GM18498 (cell line): ENCODE measurements at regions not wholly inside any gene's neighbourhood (a gene's known extent, or its start where the extent isn't known, plus 50 kb on each side); places are given as distances from the start of the nearest gene placed in this dataset.

Experiments used
- ATAC-seq: cut with Tn5 transposase; IDR thresholded peaks from one replicate; pipeline ENCODE4 v1.9.1; 2021; ENCODE audit warnings: mild to moderate bottlenecking, moderate library complexity; ENCODE audit not compliant: unreplicated experiment

GRCh38 chr3:39000008-39000450 lies 51.7 kb downstream of the SCN11A start:
- peak; percentile 76 for ATAC-seq

- ATAC-seq, result no peak
These were observed 53.7 kb downstream of the SCN11A start for GRCh38 chr3:38998086-38998485.

DNA sequence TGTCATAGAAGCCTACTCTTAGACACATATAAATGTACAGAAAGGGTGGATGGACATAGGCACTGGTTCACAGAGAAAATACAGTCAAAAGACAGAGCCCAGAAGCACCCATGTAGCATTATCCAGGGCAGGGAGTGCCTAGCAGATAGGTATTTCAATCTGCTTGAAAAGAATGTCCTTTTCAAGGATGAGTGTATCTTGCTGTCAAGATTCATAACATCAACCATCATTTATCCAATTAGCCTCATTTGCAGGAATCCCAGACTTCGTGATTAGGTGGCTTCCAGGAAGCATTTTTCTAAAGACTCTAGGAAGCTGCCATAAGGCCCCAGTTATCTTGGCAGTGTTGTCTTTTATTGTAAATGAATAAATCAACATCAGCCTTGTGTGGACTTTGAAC lies 55.6 kb downstream of the SCN11A start:
- ATAC-seq, result no peak

DNA sequence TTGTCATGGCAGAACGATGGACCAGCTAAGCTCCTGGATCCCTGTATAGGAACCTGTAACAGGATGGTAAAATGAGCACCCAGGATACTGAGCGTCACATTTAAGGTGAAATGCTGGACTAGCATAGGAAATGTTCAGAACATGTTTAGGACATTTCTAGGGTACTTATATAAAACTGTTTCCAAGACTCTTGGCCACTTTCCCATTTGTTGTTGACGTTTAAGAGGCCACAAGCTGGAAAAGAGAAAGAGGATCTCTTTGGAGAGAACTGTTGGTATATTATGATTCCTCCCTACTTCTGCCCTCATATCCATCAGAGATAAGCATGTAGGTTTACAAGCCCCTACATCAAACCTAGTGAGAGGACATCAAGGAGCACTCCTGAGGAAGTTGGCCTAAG lies 57.5 kb downstream of the SCN11A start:
- no peak for ATAC-seq

GRCh38 chr3:38992117-38992760 lies 59.5 kb downstream of the SCN11A start:
- no peak for ATAC-seq

DNA sequence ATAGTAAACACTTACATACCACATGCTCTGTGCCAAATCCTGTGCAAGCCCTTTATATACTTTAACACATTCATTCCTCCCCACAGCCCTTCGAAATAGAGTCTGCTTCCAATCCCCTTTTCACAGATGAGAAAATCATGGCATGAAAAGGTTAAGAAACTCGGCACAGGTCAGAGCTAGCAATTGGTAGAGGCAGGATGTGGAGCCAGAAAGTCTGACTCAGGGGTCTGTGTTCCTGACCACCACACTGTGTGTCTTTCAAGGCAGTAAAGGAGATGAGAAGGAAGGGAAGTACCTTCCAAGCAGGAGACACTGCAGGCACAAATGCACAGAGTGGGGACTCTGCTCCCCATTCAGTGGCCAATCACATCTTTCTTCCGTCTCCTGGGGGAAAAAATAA lies 61.1 kb downstream of the SCN11A start:
- no peak for ATAC-seq

GRCh38 chr3:38989917-38990510 lies 61.7 kb downstream of the SCN11A start:
- ATAC-seq, result no peak

DNA sequence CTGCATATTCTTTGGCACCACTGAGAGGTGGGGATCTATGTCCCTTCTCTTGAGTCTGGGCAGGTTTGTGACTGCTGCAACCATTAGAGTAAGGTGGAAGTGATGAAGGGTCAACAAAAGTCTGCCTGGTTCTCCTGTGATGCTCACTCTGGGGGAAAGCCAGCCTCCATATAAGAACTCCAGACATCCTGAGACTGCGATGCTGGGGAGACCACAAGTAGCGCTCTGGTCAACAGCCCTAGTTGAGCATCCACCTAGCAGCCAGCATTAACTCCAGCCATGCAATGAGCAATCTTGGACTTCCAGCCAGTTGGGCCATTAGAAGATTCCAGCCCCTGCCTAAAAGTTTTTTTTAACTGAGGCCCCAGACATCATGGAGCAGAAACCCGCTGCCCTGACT lies 62.8 kb downstream of the SCN11A start:
- no peak for ATAC-seq

- no peak for ATAC-seq
These were observed 64.3 kb downstream of the SCN11A start for GRCh38 chr3:38987456-38987855.

DNA sequence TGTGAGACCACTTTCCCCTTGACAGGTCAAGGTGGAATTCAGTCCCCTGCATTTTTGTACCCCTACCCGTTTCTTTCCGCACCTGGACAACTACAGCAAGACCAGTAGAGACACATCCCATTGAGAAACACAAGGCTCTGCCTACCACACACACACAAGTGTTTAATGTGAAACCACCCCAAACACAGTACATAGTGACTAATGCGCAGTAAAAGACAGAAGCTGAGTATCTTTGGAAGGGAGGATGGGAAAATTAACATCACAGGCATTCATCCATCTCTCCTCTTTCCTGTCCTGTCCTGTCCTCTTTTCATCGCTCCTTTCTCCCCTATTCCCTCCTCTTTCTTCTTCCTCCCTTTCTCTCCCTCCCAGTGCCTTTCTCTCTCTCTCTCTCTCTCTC lies 64.8 kb downstream of the SCN11A start:
- no peak for ATAC-seq

DNA sequence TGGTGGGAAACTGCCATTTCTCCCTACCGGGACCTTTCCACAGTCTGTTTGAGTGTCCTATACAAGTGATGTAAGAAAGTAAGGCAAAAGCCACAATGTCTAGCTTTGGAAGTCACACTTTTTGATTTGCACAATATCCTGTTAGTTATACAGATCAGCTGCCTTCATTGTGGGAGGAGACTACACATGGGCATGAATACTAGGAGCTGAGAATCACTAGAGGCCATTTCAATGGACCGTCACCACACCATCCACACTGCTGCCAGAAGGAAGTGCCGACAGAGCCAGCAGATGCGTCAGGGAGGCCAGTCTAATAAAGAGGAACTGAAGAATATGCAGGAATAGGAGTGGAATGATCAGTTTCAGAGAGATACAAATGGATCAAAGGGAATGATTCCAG lies 65.8 kb downstream of the SCN11A start:
- ATAC-seq, result no peak

GRCh38 chr3:38985581-38985980 lies 66.2 kb downstream of the SCN11A start:
- ATAC-seq, result no peak

- ATAC-seq, result no peak
These were observed 67.0 kb downstream of the SCN11A start for GRCh38 chr3:38984731-38985130.

- ATAC-seq, result no peak
These were observed 67.6 kb downstream of the SCN11A start for GRCh38 chr3:38984110-38984509.

GRCh38 chr3:38980938-38981337 lies 70.8 kb downstream of the SCN11A start:
- ATAC-seq, result no peak

DNA sequence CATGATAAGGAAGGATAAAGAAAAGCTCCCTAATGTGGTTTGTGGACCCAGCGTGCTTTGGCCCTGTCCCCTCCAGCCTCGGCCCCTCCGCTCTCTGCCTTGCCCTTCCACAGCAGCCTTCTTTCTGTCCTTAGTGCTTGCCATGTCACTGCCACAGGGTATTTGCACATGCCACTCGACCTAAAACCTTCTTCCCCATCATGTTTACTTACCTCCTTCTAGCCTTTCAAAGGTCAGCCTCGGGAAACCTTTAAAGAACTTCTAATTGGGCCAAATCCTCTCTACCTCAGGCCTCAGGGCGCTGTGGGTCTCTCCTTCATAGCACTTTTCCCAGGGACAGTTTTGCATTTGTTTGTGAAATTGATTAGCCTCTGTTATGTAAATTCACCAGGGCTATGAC lies 73.0 kb downstream of the SCN11A start:
- no peak for ATAC-seq

- no peak for ATAC-seq
These were observed 80.7 kb downstream of the SCN11A start for GRCh38 chr3:38970851-38971638.

GRCh38 chr3:38969317-38970235 lies 82.2 kb downstream of the SCN11A start:
- no peak for ATAC-seq

GRCh38 chr3:38968891-38969290 lies 82.9 kb downstream of the SCN11A start:
- no peak for ATAC-seq

- ATAC-seq, result no peak
These were observed 83.3 kb downstream of the SCN11A start for GRCh38 chr3:38968403-38968802.

DNA sequence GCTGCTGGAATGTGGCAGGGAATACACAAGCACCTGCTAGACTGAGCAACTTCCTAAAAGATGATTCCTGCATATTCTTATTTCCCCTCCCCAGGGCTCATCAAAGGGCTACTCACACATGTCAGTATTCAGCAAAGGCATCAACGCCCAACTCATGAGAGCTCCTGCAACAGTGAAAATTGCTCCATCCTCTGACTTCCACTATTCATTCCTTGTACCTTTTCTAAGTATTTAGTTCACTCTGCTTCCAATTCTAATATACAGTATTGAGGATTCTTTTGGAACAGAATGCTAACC lies 84.1 kb downstream of the SCN11A start:
- no peak for ATAC-seq
